Adrenal gland (tissue), 9 donors: ENCODE measurements at regions not wholly inside any gene's neighbourhood (a gene's known extent, or its start where the extent isn't known, plus 50 kb on each side); places are given as distances from the start of the nearest gene placed in this dataset.

Experiments used
- DNase-seq, 7 donors: peaks; one replicate each; pipeline ENCODE4 v3.0.0-alpha.2; 2019 to 2020
- H3K27ac ChIP-seq, 5 donors: fragments of 200-600 bp; sonication (generic) in 4 of 5; 1 replicate in 3 of 5; 2 replicates in 2 of 5; pipeline versions ENCODE4 v1.5.1 to v1.8.0; 2016 to 2020; ENCODE audit warnings: mild to moderate bottlenecking in 1 of 5
- H3K27me3 ChIP-seq: fragments of 200-600 bp; 2 replicates; pipeline ENCODE4 v1.8.0; 2021
- H3K36me3 ChIP-seq, 2 donors: fragments of 200-600 bp; replicated peaks in 1 of 2; 1 replicate in 1 of 2; 2 replicates in 1 of 2; pipeline versions ENCODE4 v1.5.1 to v1.8.0; 2018 to 2022
- H3K4me1 ChIP-seq, 2 donors: fragments of 200-600 bp; replicated peaks in 1 of 2; 1 replicate in 1 of 2; 2 replicates in 1 of 2; pipeline versions ENCODE4 v1.5.1 to v1.8.0; 2018 to 2021
- H3K4me3 ChIP-seq, 4 donors: fragments of 200-600 bp; sonication (generic) in 3 of 4; one replicate each; pipeline ENCODE4 v1.5.1; 2016 to 2018
- H3K9me3 ChIP-seq, 3 donors: fragments of 200-600 bp; sonication (generic) in 1 of 3; replicated peaks in 1 of 3; 1 replicate in 2 of 3; 2 replicates in 1 of 3; pipeline versions ENCODE4 v1.5.1 to v1.8.0; 2016 to 2021
- CTCF ChIP-seq, 6 experiments: fragments of 450-650 bp in 4 of 6; fragments of 200-600 bp in 2 of 6; sonication (generic) in 1 of 6; IDR thresholded peaks; 1 replicate in 5 of 6; 2 replicates in 1 of 6; pipeline versions ENCODE4 v1.5.1 to v1.8.0; 2016 to 2021; ENCODE audit warnings: antibody characterized with exemption in 6 of 6, mild to moderate bottlenecking in 2 of 6, moderate library complexity in 1 of 6
- POLR2A ChIP-seq, 2 donors: fragments of 450-650 bp; IDR thresholded peaks; one replicate each; pipeline ENCODE4 v1.6.1; 2017; ENCODE audit warnings: antibody characterized with exemption in 2 of 2, mild to moderate bottlenecking in 2 of 2, moderate library complexity in 1 of 2
- WGBS, 4 donors: extraction: QIAGEN DNeasy Blood & Tissue Kit in 2 of 4; methylation state at CpG; one replicate each; pipeline versions ENCODE4 v1.1.5 to v1.1.7; 2013 to 2017; 5-methylcytosine and 5-hydroxymethylcytosine counted together
- intact Hi-C, 2 donors: fragments of 100-400 bp; cut with DNase I; formaldehyde crosslinking; loops; one replicate each; pipeline versions ENCODE4 v1.14.1 to v1.15.0; 2022 to 2023
- donor health status: healthy with polysubstance abuse.
- donor health status: Bipolar disorder and iron deficiency.
- donor health status: DM: yes; HTN: yes; CAD: no.
- donor health status: DM: no; HTN: no; CAD: no.
- donor health status: DM: no; HTN: no; CAD: no.

- Histone ChIP-seq H3K36me3 (no peaks in the 10 kb centered on the region), H3K4me1 (no peaks in the 10 kb centered on the region), H3K27me3 (no peaks in the 10 kb centered on the region), H3K4me3 (no peak overlapping the region), H3K9me3 (no peaks in the 10 kb centered on the region), H3K27ac (no peak overlapping the region)
- TF ChIP-seq POLR2A (IDR thresholded peaks at IDR 0.05) (no peak), CTCF (IDR thresholded peaks at IDR 0.05) (no peak)
- DNase-seq = peak in 2 of 7 donors; percentile 15 to 39
- whole genome bisulfite sequencing, 4 donors = 85 to 97% (median 89%) methylated on average over 14 of the region's 14 CpGs
- intact Hi-C loops = no loop called here
These were observed 93.4 kb upstream of the ENPP6 start for GRCh38 chr4:184310881-184311709.

- WGBS, 4 donors = 74 to 90% (median 81%) methylated on average over 3 to 10 of the region's 10 CpGs
These were observed 92.5 kb upstream of the ENPP6 start for GRCh38 chr4:184310171-184310567.

GRCh38 chr4:184309241-184310170, 91.8 kb upstream of the ENPP6 start:
- TF ChIP-seq CTCF (IDR thresholded peaks at IDR 0.05) = no peak
- no peak for TF ChIP-seq POLR2A (IDR thresholded peaks at IDR 0.05)
- intact Hi-C loops = no loop called here
- peak in 1 of 7 donors; percentile 23 for DNase-seq
- Histone ChIP-seq H3K4me1 (no peaks in the 10 kb centered on the region), H3K36me3 (no peaks in the 10 kb centered on the region), H3K27ac (no peak overlapping the region), H3K9me3 (no peaks in the 10 kb centered on the region), H3K27me3 (no peaks in the 10 kb centered on the region), H3K4me3 (no peak overlapping the region)
- 92 to 96% (median 95%) methylated on average over 11 of the region's 11 CpGs for WGBS, 4 donors

More at GRCh38 chr4:184310171-184310567, 92.5 kb upstream of the ENPP6 start:
- DNase-seq = peak in 3 of 7 donors; percentile 23 to 55 (median 24)
- H3K4me3 ChIP-seq = no peak overlapping the region
- no peak overlapping the region for H3K27ac ChIP-seq
- intact Hi-C loops = no loop called here
- no peaks in the 10 kb centered on the region for H3K9me3 ChIP-seq
- H3K36me3 ChIP-seq = no peaks in the 10 kb centered on the region
- TF ChIP-seq POLR2A (IDR thresholded peaks at IDR 0.05) (no peak), CTCF (IDR thresholded peaks at IDR 0.05) (peak in 2 of 6 experiments; percentile 31 to 35)
- H3K4me1 ChIP-seq = no peaks in the 10 kb centered on the region
- H3K27me3 ChIP-seq = no peaks in the 10 kb centered on the region

GRCh38 chr4:184306949-184307348, 89.3 kb upstream of the ENPP6 start:
- intact Hi-C loops = no loop called here
- no peak overlapping the region for H3K27ac ChIP-seq
- H3K27me3 ChIP-seq = no peaks in the 10 kb centered on the region
- WGBS, 4 donors = 35 to 67% (median 52%) methylated on average over 3 of the region's 3 CpGs
- H3K36me3 ChIP-seq = no peaks in the 10 kb centered on the region
- no peak for TF ChIP-seq POLR2A (IDR thresholded peaks at IDR 0.05)
- no peak for TF ChIP-seq CTCF (IDR thresholded peaks at IDR 0.05)
- no peaks in the 10 kb centered on the region for H3K9me3 ChIP-seq
- peak; percentile 39 to 65 (median 54) for DNase-seq
- no peak overlapping the region for H3K4me3 ChIP-seq
- no peaks in the 10 kb centered on the region for H3K4me1 ChIP-seq
